GOT3 (cell line): ENCODE measurements at regions not wholly inside any gene's neighbourhood (a gene's known extent, or its start where the extent isn't known, plus 50 kb on each side); places are given as distances from the start of the nearest gene placed in this dataset.
"Not testable (repeated sequence)": the region's sequence is repeated elsewhere in the genome, so short reads cannot be mapped to it uniquely, and the experiment has no call there.

Experiments used
- DNase-seq: peaks from one replicate; lab custom pipeline; 2025; ENCODE audit warnings: mixed read lengths; lab: John Stamatoyannopoulos, UW

DNA sequence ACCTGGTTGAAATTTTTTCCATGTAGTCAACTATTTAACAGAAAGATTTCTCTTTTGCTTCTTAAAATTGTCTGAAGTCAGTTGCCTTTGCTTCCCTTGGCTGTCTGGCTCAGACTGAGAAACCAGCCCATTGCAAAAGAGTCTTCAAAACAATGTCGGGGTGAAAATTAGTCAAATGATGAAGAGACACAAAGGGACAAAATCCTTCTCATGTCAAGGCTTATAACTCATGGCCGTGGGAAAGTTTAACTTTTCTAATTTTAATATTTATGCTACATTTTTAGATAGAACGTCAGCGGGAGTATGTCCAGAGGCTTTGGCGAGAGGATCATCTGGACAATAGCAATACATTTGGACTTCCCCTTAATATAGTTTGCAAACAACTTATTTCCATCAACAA, 127.2 kb downstream of the CD164 start:
- DNase-seq, result no peak

DNA sequence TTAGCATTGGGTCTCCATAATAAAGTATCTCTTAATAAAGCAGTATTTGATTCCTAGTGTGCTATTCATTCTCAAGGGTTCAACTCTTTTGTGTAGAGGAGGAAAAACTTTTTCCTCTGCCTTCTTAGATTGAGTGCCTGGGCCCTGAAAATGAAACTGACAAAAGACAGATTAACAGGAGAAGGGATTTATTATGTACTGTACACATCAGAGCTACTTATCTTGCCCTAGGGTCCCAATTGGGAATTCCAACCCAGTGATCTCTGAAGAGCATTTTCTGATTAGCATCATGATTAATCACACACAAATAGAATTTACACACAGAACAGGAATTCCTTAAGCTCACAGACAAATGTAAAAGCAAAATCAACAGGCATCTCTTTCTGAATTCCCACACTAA, 128.9 kb downstream of the CD164 start:
- no peak for DNase-seq

DNA sequence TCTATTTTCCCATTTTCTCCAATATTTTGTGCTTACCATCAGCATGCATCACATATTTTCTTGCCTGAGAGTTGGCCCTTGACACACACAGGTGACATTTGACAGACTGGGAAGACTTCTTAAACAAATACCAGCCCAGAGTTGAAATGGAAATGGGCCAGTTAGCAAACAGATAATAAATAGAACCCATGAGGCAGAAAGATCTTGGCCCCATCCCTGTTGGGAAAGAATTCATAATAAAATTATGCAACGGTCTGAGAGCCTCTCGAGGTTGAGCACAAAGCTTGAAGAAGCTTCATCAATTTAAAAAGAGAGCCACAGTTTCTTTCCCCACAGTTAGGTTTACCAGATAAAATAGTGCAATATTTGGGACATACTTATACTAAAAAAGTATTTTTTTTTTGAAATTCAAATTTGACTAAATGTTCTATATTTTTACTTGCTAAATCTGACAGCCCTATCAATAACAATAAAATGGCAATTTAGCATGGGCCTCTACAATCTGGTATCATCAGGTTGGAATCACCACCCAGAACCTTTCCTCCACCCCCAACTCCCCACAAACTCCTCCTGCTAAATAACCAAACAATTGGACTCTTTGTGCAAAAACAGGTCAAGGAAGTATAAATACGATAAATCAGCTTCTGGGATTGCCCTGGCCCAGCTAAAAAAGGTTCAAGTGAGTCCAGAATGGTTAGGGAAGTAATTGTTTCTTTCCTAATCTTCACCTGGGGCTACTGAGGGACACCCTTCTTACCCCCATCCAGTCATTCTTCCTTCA, 129.8 kb downstream of the CD164 start:
- no peak for DNase-seq

DNA sequence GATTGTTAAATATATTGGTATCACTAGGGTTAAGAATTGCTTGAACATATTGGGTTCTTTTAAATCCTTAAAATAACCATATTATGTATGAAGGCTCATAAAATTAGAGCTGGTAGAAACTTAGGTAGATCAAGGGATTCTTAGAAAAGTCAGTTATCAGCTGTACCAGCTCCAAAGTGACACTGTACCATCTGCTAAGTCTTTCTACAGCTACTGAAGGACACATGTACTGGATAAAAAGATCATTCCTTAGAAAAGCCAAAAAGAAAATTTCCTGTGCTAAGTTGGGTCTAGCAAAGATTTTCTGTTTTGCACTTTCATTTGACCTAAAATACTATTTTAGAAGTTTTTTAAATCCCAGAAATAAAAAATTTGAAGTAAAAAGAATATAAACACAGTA, 130.4 kb downstream of the CD164 start:
- no peak for DNase-seq

DNA sequence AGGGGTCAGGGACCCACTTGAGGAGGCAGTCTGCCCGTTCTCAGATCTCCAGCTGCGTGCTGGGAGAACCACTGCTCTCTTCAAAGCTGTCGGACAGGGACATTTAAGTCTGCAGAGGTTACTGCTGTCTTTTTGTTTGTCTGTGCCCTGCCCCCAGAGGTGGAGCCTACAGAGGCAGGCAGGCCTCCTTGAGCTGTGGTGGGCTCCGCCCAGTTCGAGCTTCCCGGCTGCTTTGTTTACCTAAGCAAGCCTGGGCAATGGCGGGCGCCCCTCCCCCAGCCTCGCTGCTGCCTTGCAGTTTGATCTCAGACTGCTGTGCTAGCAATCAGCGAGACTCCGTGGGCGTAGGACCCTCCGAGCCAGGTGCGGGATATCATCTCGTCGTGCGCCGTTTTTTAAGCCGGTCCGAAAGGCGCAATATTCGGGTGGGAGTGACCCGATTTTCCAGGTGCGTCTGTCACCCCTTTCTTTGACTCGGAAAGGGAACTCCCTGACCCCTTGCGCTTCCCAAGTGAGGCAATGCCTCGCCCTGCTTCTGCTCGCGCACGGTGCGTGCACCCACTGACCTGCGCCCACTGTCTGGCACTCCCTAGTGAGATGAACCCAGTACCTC, 131.6 kb downstream of the CD164 start:
- DNase-seq, result not testable (repeated sequence)

DNA sequence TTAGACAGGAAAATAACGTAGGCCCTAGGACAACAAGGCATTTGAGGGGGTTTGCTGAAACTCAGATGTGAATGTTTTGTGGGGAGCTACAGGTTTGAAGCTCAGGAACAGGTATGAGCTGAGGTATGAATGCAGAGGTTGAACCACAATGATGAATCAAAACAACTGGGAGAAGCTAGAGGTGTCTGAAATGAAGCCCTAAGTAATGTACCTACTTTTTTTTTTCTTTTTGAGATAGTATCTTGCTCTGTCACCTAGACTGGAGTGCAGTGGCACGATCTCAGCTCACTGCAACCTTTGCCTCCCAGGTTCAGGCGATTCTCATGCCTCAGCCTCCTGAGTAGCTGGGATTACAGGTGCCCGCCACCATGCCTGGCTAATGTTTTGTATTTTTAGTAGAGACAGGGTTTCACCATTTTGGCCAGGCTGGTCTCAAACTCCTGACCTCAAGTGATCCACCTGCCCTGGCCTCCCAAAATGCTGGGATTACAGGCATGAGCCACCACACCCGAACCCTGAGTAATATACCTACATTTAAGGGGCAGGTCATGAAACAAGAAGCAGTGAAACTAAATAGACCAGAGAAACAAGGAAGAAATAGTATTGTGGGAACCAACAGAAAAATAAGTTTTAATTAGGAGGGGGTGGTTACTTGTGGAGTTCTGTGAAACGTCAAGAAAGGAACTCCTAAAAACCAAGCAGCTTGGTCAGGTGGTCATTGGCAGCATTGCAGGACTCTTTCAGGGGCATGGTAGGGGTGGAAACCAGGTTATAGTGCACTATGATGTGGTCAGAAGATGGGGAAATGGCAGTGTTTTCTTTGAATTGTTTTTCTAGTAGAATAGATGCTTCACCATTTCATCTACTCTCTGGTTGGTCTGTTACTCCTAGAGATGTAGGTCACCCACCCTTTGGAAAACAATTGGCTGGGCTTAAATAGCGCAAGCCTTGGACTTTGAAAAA, 138.1 kb downstream of the CD164 start:
- DNase-seq, result no peak

DNA sequence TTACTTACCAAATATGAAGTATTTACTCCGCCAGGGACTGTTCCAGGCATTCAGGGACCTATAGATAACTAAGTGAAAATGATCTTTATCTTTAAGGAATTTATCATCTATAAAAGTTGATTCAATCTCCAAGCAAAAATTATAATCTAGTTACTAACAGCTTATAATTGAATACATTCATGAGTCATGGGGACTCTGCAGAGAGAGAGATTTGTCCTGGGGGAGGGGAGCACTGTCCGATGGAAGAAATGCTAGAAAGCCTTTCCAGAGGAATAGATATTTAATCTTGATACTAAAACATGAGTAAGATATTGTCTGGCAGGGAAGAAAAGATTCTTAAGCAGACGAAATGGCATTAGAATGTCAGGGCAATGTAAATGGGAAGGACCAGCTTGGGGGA, 139.3 kb downstream of the CD164 start:
- DNase-seq, result no peak

DNA sequence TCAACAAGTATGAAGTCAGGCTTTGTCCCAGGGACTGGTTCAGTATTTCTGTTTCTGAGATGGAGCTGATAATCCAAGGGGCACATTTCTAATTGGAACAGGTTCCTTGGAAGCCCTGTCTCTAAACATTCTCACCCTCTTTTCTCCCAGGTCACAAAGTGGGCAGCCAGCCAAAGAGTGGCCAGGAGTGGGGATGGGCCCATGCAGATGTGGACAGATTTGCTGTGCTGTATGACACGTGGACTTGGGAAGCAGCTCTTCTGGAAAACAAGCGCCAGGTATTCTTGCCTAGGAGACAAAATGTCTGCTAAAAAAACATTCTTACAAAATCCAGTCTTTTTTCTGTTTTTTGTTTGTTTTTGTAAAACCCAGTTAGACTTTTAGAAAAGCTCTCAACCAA, 140.2 kb downstream of the CD164 start:
- no peak for DNase-seq

DNA sequence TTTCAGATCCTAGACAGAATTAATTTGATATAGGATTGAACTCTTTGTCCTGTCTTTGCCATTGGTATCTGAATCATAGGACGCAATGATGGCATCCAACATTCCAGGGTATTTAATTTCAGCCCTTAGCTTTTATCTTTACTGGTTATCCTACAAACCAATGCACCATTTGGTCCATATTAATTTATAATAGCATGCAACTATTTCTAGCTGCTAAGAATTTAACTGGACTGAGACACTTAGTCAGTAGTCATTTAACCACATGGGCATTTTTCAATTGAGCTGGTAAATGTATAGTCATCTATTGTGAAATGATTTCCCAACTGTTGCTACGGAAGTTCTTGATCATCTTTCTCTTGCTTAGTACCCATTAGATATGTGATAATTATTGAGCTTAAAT, 141.1 kb downstream of the CD164 start:
- DNase-seq, result no peak

DNA sequence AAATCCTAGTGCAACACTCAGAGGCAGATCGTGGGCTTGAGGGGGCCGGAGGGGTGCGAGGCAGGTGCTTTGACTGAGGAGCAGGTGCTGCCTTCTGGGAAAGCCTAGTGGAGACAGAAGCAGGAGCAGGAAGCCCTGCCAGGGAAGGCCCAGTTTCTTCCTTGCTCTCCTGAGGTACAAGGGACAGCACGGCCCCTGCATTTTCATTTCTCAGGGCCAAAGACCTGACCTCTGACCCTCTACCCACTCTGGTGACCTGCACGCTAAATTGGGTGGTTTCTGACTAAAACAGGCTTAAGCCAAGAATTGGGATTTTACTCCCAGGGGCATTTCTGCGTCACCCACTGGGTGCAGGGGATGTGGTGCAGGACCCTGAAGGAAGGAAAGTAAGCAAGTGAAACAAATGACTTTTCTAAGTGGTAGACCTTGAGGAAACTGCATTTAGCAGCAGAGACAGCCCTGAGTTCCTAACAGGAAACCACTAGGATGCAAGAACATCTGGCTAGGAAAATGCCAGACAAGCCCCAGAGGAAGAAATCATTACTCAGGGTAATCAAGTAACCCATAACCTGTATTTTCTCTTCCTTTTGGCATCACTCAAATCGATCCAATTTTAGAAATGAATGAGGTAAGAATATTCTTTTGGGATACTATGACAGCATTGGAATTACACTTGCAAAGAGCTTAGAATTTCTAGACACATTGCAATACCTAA, 141.7 kb downstream of the CD164 start:
- no peak for DNase-seq

DNA sequence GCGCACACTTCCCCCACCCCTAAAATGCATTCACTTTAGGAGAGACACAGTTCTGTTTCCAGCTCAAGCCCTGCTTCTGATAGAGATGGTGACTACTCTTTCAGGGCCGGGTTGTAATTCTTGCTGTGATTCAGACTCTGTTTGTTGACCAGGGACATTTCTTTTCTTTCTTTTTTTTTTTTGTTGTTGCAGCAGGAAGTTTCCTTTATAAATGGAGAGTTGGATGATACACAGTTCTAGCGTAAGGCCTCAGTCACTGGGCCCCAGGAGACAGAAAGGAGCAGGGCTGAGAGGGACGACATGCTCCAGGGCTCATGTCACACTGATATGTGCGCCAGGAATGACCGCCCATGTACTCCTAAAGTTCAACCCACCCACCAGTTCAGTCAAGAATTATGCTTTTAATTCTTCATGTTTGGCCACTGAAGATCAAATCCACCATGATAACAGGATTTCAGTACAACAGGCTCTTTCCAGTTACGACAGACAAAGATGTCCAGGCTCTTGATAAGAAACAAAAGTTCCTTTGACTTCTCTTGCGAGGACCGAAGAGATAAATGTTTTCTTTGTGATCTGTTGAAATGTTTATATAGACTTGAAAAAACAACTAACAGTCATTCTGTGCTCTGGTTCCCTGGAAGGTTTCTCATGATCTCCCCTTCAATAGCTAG, 142.5 kb downstream of the CD164 start:
- DNase-seq, result no peak

DNA sequence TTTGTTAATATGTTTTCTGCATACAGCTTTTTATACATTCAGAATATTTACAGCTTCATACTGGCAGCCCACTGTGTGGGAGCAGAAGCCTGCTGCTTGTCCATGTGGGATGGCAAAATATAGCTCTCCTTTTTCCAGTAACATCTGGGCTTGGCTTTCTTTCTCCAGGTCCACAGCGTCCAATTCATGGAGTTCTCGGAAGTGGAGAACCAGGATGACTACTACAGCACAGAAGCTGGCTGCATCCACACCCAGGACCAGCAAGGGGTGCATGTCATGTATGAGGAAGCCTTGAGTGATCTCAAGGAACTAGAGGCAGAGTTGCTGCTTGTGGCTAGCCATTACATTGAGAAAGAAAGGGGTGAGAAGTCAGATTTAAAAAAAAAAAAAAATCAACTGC, 143.1 kb downstream of the CD164 start:
- no peak for DNase-seq

DNA sequence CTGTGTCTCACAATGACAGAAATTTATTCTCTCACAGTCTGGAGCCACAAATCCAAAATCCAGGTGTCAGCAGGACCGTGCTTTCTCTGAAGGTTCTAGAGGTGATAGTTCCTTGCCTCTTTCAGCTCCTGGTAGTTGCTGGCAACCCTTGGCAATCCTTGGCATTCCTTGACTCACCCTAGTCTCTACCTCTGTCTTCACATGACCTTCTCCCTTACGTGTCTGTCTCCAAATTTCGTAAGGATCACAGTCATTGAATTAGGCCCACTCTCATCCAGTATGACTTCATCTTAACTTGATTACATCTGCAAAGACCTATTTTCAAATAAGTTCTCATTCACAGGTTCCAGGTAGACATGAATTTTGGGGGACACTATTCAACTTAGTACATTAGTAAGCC, 143.1 kb downstream of the CEP57L1 start:
- no peak for DNase-seq

DNA sequence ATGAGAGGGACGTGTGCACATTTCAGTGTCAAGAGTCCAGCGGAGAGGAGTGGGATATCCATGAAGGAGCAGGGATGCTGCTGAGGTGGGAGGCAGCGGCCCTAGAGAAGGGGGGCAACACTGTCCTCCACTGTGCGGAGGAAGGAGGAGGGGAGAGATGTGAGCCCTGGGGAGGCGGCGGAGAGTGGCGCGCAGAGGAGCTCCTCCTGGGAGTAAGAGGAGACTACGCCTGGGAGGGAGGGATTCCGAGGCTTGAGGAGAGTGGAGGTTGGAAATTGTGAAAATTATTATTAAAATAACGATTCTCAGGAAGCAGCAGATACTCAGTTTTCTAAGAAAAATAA, 142.7 kb downstream of the CEP57L1 start:
- DNase-seq, result no peak

DNA sequence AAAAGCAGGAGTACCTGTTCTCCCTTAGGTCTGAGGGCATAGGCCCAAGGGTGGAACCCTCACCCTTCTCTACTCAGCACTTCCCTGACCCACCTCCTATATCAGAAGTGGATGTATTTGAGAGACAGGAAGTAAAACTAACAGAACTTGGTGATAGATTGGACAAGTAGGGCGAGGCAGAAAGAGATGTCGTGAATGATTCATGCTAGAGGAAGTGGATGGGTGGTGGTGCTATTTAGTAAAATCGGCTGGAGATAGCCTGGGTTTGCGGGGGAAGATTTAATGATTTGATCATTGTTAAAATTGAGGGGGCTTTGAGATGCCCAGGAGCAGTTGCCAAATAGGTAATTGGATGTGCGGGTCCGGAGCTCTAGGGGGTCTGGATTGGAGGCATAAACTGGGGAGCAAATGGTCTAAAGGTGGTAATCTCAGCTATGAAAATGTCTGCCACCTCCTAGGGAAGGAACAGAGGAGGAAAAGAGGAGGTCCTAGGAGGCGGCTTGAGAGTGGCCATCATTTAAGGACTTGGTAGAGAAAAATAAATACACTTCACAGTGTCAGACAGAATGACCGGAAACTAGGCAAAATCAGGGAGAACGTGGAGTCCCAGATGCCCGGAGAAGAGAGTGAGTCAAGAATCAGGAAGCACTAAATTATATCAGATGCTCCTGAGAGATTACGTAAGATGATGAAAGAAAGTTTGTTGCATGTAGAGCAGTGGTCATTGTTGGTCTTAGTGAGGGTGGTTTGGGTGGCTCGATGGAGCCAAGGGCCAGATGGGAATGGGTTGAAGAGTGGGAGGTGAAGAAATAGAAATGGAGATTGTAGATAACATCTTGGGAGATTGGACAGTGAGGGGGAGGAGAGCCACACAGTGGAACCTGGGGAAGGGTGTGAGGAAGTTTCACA, 142.0 kb downstream of the CEP57L1 start:
- DNase-seq, result no peak

DNA sequence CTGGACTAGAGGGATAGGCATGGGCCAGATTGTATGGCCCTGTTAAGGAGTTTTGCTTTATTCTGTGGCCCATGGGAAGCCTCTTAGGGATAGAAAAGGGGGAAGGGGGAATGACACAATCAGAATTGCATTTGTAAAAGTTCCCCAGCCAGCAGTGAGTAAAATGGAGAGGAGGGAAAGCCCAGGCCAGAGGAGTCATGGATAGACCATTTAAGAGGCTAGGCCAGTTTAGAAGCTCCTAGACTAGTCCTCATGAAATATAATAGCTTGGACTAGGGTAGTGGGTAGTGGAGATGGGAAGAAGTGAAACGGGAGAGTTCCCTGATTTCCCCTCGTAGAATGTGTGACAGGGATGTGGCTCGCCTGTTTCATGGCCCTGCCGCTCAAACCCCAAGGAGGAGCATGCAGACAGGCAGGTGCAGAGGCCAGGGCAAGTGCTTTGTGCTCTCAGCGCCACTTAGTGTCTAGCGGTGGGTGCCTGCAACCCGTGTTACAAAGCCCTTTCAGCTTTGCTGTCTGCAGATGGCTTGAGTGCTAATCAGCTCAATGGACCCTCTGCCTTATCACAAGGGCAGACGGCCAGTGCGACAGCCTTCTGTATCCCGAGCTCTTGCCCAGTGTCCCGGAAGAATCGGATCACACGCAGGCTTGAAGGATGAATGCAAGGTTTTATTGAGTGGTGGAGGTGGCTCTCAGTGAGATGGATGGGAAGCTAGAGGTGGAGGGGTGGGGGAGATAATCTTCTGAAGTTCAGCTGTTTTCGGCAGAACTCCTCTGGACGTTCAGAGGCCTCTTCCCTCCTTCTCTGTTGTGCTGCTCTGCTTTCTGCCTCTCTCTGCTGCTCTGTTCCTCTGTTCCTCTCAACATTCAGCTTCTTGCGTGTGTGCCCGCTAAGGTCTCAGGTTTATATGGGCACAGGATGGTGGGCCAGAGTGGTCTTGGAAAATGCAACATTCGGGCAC, 141.1 kb downstream of the CEP57L1 start:
- no peak for DNase-seq

DNA sequence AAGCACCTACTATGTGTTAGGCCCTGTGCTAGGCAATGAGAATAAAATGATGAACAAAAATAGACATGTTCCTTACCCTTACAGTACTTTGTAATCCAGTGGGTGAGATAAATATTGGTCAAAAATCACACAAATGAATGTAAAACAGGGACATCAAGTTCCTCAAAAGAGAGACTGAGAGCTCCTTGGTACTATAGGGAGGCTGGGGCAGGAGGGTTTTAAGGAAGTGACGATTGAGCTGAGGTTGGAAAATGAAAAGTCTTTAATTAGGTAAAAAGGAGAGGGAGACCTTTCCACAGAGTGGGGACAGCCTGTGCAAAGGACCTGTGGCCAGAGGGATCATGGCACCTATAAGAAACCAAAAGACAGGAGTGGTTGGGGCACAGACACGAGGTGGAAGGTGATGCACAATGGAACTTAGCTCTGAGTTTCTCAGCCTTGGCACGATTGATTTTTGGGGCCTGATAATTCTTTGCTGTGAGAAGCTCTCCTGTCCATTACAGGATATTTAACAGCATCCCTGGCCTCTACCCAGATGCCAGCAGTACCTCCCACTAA, 140.3 kb downstream of the CEP57L1 start:
- no peak for DNase-seq

DNA sequence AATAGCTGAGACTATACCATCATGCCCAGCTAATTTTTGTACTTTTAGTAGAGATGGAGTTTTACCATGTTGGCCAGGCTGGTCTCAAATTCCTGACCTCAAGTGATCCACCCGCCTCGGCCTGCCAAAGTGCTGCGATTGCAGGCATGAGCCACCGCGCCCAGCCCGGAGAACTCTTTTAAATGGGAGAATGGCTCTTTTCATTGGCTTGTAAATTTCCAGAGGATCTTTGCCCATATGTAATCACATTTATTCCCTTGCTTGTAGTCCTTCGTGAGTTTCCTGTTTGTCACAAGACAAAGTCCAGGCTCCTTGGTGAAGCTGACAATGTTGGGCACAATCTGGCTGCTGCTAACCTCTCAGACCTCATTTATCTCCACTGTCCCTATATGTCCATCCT, 135.1 kb downstream of the CEP57L1 start:
- DNase-seq, result no peak

DNA sequence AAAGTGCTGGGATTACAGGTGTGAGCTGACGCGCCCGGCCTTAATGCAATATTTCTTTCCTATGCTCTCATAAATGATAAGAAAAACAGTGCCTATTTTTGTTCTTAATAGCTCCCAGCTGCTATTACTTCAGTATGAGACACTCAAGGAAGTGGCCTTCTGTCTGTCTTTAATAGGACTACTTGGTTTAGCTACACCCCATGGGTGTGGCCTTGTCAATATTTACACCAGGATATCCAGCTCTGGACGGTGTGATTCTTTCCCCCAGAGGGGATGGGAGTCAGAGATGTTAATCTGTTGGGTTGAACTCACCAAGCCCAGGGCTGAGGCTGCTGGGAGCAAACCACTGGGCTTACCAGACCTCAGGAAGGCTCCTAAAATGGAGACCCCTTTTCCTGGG, 134.2 kb downstream of the CEP57L1 start:
- DNase-seq, result no peak
